SH-SY5Y (cell line): ENCODE measurements at regions not wholly inside any gene's neighbourhood (a gene's known extent, or its start where the extent isn't known, plus 50 kb on each side); places are given as distances from the start of the nearest gene placed in this dataset.

ENCODE experiments used
- GATA2 ChIP-seq: IDR thresholded peaks from 2 replicates; pipeline ENCODE4 v1.6.1; 2011; ENCODE audit warnings: mild to moderate bottlenecking, low read depth, low read length
- GATA3 ChIP-seq: IDR thresholded peaks from 2 replicates; pipeline ENCODE4 v1.6.1; 2011; ENCODE audit warnings: low read depth, mild to moderate bottlenecking, low read length, moderate library complexity

DNA sequence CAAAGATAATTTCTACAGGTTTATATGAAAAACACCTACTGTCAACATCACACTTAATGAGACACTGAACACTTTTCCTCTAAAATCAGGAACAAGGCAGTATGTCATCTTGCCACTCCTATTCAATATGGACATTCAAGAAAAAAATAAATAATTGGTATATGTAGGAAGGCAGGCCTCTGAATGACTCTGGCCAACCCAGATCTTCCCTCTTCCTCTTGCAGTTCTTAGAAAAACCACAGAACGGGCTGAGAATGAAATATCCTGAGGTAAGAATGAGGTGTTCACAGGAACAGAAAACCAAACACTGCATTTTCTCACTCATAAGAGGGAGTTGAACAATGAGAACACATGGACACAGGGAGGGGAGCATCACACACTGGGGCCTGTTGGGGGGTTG, 1207.2 kb upstream of the CITED2 start:
- TF ChIP-seq GATA2 (no peak), GATA3 (no peak)
